ENCODE measurements at regions not wholly inside any gene's neighbourhood (a gene's known extent, or its start where the extent isn't known, plus 50 kb on each side); places are given as distances from the start of the nearest gene placed in this dataset.

DNA sequence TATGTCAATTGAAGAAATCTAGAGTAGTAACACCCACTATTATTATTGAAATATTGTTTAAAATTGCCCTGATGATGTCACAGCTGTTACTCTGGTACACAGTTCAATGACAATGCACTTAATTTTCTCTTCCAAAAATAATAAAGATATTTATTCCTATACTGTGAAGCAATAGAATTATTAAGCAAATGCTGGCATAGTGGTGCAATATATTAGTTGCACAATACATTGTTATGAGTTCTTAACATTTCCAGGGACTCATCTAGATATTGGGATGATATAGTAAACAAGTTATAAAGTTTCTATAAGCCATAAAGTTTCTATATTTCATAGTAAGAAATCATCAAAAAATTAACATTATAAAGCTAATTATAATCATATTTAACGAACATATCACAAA, 897.8 kb downstream of the LRFN5 start (continued):
- TF ChIP-seq, protein P1, sequence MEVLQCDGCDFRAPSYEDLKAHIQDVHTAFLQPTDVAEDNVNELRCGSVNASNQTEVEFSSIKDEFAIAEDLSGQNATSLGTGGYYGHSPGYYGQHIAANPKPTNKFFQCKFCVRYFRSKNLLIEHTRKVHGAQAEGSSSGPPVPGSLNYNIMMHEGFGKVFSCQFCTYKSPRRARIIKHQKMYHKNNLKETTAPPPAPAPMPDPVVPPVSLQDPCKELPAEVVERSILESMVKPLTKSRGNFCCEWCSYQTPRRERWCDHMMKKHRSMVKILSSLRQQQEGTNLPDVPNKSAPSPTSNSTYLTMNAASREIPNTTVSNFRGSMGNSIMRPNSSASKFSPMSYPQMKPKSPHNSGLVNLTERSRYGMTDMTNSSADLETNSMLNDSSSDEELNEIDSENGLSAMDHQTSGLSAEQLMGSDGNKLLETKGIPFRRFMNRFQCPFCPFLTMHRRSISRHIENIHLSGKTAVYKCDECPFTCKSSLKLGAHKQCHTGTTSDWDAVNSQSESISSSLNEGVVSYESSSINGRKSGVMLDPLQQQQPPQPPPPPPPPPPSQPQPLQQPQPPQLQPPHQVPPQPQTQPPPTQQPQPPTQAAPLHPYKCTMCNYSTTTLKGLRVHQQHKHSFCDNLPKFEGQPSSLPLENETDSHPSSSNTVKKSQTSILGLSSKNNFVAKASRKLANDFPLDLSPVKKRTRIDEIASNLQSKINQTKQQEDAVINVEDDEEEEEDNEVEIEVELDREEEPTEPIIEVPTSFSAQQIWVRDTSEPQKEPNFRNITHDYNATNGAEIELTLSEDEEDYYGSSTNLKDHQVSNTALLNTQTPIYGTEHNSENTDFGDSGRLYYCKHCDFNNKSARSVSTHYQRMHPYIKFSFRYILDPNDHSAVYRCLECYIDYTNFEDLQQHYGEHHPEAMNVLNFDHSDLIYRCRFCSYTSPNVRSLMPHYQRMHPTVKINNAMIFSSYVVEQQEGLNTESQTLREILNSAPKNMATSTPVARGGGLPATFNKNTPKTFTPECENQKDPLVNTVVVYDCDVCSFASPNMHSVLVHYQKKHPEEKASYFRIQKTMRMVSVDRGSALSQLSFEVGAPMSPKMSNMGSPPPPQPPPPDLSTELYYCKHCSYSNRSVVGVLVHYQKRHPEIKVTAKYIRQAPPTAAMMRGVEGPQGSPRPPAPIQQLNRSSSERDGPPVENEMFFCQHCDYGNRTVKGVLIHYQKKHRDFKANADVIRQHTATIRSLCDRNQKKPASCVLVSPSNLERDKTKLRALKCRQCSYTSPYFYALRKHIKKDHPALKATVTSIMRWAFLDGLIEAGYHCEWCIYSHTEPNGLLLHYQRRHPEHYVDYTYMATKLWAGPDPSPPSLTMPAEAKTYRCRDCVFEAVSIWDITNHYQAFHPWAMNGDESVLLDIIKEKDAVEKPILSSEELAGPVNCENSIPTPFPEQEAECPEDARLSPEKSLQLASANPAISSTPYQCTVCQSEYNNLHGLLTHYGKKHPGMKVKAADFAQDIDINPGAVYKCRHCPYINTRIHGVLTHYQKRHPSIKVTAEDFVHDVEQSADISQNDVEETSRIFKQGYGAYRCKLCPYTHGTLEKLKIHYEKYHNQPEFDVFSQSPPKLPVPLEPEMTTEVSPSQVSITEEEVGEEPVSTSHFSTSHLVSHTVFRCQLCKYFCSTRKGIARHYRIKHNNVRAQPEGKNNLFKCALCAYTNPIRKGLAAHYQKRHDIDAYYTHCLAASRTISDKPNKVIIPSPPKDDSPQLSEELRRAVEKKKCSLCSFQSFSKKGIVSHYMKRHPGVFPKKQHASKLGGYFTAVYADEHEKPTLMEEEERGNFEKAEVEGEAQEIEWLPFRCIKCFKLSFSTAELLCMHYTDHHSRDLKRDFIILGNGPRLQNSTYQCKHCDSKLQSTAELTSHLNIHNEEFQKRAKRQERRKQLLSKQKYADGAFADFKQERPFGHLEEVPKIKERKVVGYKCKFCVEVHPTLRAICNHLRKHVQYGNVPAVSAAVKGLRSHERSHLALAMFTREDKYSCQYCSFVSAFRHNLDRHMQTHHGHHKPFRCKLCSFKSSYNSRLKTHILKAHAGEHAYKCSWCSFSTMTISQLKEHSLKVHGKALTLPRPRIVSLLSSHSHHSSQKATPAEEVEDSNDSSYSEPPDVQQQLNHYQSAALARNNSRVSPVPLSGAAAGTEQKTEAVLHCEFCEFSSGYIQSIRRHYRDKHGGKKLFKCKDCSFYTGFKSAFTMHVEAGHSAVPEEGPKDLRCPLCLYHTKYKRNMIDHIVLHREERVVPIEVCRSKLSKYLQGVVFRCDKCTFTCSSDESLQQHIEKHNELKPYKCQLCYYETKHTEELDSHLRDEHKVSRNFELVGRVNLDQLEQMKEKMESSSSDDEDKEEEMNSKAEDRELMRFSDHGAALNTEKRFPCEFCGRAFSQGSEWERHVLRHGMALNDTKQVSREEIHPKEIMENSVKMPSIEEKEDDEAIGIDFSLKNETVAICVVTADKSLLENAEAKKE (CRISPR knock-in tag; IDR thresholded peaks at IDR 0.05) = no peak
- TF ChIP-seq ZNF114 (CRISPR knock-in tag; IDR thresholded peaks at IDR 0.05) = no peak

DNA sequence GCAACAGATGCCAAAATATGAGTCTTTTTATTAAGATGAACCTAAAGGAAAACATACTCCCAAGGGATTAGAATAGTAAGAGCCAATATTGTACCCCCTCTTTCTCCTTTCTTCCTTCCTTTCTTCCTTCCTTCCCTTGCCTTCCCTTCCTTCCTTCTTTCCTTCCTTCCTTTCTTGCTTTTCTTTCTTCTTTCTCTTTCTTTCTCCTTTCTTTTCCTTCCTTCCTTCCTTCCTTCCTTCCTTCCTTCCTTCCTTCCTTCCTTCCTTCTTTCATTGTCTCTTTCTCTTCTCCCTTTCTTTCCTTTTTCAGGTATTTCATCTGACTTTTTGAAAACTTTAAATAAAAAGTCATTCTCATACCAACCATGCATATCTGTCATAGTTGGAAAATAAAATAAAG, 892.5 kb downstream of the LRFN5 start:
- Mint-ChIP-seq H3K27me3 (ENCODE audit: insufficient read depth, low read depth, poor library complexity) (no peaks in the 10 kb centered on the region), H3K27ac (no peak overlapping the region), H3K36me3 (ENCODE audit: low read depth) (no peaks in the 10 kb centered on the region), H3K4me3 (no peak overlapping the region; the same call in 2 of the 3 replicates), H3K4me1 (peaks cover 5% of the 10 kb centered on the region; the same call in 2 of the 3 replicates), H3K9me3 (peaks cover 3% of the 10 kb centered on the region; the same call in 2 of the 3 replicates)
- no peak overlapping the region for H3K4me3 ChIP-seq
- DNase-seq (ENCODE audit: low spot score) = no peak
- ATAC-seq = no peak
- 0 out of 2 replicates have a peak, but pooled peaks cover 6% of the 10 kb centered on the region for H3K4me1 ChIP-seq (ENCODE audit: insufficient read depth)
- H4K20me1 ChIP-seq (replicated peaks; ENCODE audit: insufficient read depth) = no peaks in the 10 kb centered on the region
- no peaks in the 10 kb centered on the region for H3K79me2 ChIP-seq (replicated peaks; ENCODE audit: insufficient read depth)
- H3F3A ChIP-seq (replicated peaks; ENCODE audit: low read depth) = no peaks in the 10 kb centered on the region
- H3K9me2 ChIP-seq (ENCODE audit: insufficient read depth) = no peaks in the 10 kb centered on the region
- no peak overlapping the region for H3K27ac ChIP-seq (ENCODE audit: low read depth)
- no peaks in the 10 kb centered on the region for H3K27me3 ChIP-seq (ENCODE audit: insufficient read depth)
- no peaks in the 10 kb centered on the region for H3K36me3 ChIP-seq (ENCODE audit: insufficient read depth)
- H3K4me2 ChIP-seq = no peak overlapping the region
- no peak overlapping the region for H2AFZ ChIP-seq
- TF ChIP-seq EZH2phosphoT487 (IDR thresholded peaks at IDR 0.05; ENCODE audit: unreplicated experiment) = no peak
- TF ChIP-seq, protein P2, sequence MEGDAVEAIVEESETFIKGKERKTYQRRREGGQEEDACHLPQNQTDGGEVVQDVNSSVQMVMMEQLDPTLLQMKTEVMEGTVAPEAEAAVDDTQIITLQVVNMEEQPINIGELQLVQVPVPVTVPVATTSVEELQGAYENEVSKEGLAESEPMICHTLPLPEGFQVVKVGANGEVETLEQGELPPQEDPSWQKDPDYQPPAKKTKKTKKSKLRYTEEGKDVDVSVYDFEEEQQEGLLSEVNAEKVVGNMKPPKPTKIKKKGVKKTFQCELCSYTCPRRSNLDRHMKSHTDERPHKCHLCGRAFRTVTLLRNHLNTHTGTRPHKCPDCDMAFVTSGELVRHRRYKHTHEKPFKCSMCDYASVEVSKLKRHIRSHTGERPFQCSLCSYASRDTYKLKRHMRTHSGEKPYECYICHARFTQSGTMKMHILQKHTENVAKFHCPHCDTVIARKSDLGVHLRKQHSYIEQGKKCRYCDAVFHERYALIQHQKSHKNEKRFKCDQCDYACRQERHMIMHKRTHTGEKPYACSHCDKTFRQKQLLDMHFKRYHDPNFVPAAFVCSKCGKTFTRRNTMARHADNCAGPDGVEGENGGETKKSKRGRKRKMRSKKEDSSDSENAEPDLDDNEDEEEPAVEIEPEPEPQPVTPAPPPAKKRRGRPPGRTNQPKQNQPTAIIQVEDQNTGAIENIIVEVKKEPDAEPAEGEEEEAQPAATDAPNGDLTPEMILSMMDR (conservative IDR thresholded peaks at IDR 0.05; ENCODE audit: low read depth in 2 of 2) = no peak
- no peak for TF ChIP-seq NANOG (IDR thresholded peaks at IDR 0.05; ENCODE audit: borderline replicate concordance)
- TF ChIP-seq ZNF331 (CRISPR knock-in tag; IDR thresholded peaks at IDR 0.05; ENCODE audit: low read depth) = no peak
- TF ChIP-seq CREB1 (CRISPR knock-in tag; IDR thresholded peaks at IDR 0.05; ENCODE audit: low read depth) = no peak
- TF ChIP-seq, protein P3, sequence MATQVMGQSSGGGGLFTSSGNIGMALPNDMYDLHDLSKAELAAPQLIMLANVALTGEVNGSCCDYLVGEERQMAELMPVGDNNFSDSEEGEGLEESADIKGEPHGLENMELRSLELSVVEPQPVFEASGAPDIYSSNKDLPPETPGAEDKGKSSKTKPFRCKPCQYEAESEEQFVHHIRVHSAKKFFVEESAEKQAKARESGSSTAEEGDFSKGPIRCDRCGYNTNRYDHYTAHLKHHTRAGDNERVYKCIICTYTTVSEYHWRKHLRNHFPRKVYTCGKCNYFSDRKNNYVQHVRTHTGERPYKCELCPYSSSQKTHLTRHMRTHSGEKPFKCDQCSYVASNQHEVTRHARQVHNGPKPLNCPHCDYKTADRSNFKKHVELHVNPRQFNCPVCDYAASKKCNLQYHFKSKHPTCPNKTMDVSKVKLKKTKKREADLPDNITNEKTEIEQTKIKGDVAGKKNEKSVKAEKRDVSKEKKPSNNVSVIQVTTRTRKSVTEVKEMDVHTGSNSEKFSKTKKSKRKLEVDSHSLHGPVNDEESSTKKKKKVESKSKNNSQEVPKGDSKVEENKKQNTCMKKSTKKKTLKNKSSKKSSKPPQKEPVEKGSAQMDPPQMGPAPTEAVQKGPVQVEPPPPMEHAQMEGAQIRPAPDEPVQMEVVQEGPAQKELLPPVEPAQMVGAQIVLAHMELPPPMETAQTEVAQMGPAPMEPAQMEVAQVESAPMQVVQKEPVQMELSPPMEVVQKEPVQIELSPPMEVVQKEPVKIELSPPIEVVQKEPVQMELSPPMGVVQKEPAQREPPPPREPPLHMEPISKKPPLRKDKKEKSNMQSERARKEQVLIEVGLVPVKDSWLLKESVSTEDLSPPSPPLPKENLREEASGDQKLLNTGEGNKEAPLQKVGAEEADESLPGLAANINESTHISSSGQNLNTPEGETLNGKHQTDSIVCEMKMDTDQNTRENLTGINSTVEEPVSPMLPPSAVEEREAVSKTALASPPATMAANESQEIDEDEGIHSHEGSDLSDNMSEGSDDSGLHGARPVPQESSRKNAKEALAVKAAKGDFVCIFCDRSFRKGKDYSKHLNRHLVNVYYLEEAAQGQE (IDR thresholded peaks at IDR 0.05; ENCODE audit: unreplicated experiment) = no peak
- TF ChIP-seq STAT1 (IDR thresholded peaks at IDR 0.05; ENCODE audit: unreplicated experiment) = no peak
- no peak for TF ChIP-seq JUNB (IDR thresholded peaks at IDR 0.05; ENCODE audit: unreplicated experiment)
- TF ChIP-seq, protein P4, sequence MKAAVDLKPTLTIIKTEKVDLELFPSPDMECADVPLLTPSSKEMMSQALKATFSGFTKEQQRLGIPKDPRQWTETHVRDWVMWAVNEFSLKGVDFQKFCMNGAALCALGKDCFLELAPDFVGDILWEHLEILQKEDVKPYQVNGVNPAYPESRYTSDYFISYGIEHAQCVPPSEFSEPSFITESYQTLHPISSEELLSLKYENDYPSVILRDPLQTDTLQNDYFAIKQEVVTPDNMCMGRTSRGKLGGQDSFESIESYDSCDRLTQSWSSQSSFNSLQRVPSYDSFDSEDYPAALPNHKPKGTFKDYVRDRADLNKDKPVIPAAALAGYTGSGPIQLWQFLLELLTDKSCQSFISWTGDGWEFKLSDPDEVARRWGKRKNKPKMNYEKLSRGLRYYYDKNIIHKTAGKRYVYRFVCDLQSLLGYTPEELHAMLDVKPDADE (IDR thresholded peaks at IDR 0.05) = no peak
- TF ChIP-seq ZNF114 (CRISPR knock-in tag; IDR thresholded peaks at IDR 0.05) = no peak
- TF ChIP-seq POLR2AphosphoS5 (IDR thresholded peaks at IDR 0.05; ENCODE audit: low read depth) = no peak

Data from GM23338 (cell line).